Neural cell (in vitro differentiated cells): ENCODE measurements at regions not wholly inside any gene's neighbourhood (a gene's known extent, or its start where the extent isn't known, plus 50 kb on each side); places are given as distances from the start of the nearest gene placed in this dataset.

Experiments
- POLR2AphosphoS5 ChIP-seq: IDR thresholded peaks from 2 replicates; pipeline ENCODE4 v1.6.1; 2012
- TF ChIP-seq, protein P1 (sequence below): fragments of 450-650 bp; IDR thresholded peaks from 2 replicates; pipeline ENCODE4 v1.5.1; 2014; ENCODE audit warnings: antibody characterized with exemption, mild to moderate bottlenecking, moderate library complexity; ENCODE audit not compliant: poor library complexity, severe bottlenecking

DNA sequence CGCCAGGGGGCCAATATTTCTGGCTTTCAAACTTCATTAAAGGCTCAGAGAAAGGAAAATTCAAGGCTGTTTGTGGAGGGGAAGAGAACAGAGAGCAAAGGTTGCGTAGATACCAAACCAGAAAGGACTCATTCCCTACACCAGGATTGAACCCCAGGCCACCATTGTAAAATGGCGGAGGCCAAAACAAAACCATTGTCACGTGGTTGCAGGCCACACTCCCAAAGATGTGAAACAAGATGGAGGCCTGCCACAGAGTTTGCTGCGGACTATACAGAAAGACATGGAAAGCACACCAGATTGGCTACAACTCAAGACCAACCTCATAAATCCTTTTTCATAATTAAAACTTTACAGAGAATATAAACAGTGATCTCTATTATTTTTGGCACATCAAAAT lies 116.5 kb downstream of the KCNK1 start:
- TF ChIP-seq, protein P1, sequence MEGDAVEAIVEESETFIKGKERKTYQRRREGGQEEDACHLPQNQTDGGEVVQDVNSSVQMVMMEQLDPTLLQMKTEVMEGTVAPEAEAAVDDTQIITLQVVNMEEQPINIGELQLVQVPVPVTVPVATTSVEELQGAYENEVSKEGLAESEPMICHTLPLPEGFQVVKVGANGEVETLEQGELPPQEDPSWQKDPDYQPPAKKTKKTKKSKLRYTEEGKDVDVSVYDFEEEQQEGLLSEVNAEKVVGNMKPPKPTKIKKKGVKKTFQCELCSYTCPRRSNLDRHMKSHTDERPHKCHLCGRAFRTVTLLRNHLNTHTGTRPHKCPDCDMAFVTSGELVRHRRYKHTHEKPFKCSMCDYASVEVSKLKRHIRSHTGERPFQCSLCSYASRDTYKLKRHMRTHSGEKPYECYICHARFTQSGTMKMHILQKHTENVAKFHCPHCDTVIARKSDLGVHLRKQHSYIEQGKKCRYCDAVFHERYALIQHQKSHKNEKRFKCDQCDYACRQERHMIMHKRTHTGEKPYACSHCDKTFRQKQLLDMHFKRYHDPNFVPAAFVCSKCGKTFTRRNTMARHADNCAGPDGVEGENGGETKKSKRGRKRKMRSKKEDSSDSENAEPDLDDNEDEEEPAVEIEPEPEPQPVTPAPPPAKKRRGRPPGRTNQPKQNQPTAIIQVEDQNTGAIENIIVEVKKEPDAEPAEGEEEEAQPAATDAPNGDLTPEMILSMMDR = no peak
- no peak for TF ChIP-seq POLR2AphosphoS5
